ENCODE measurements at regions not wholly inside any gene's neighbourhood (a gene's known extent, or its start where the extent isn't known, plus 50 kb on each side); places are given as distances from the start of the nearest gene placed in this dataset.

- TF ChIP-seq CTCF (IDR thresholded peaks at IDR 0.05) (no peak), EZH2 (IDR thresholded peaks at IDR 0.05; ENCODE audit: borderline replicate concordance, insufficient read depth, low read depth, low read length, poor library complexity, severe bottlenecking) (no peak)
Measured at GRCh38 chr2:16291226-16291625, 350.9 kb downstream of the MYCN start.

Measured in B cell (primary cell).